HEK293 (cell line): ENCODE measurements at regions not wholly inside any gene's neighbourhood (a gene's known extent, or its start where the extent isn't known, plus 50 kb on each side); places are given as distances from the start of the nearest gene placed in this dataset.

ENCODE experiments used
- KLF1 ChIP-seq: fragments of 450-650 bp; formaldehyde crosslinking; IDR thresholded peaks from 2 replicates; pipeline ENCODE4 v1.5.1; 2016; ENCODE audit warnings: missing biosample characterization, missing genetic modification characterization
- SP2 ChIP-seq: fragments of 450-650 bp; formaldehyde crosslinking; IDR thresholded peaks from 2 replicates; pipeline ENCODE4 v1.5.1; 2016; ENCODE audit warnings: missing biosample characterization, missing genetic modification characterization
- TCF7L2 ChIP-seq: IDR thresholded peaks from 2 replicates; pipeline ENCODE4 v1.6.1; 2011; ENCODE audit warnings: low read depth, mild to moderate bottlenecking, inconsistent platforms, low read length, moderate library complexity, borderline replicate concordance
- ZNF19 ChIP-seq: fragments of 450-650 bp; formaldehyde crosslinking; IDR thresholded peaks from 2 replicates; pipeline ENCODE4; 2016; ENCODE audit warnings: missing biosample characterization, missing genetic modification characterization, low read depth
- ZNF239 ChIP-seq: fragments of 450-650 bp; formaldehyde crosslinking; IDR thresholded peaks from 2 replicates; pipeline ENCODE4 v1.5.1; 2016; ENCODE audit warnings: missing biosample characterization, missing genetic modification characterization
- ZNF707 ChIP-seq: fragments of 450-650 bp; formaldehyde crosslinking; IDR thresholded peaks from 2 replicates; pipeline ENCODE4 v1.5.1; 2016; ENCODE audit warnings: missing biosample characterization, missing genetic modification characterization
- ZSCAN23 ChIP-seq: fragments of 450-650 bp; formaldehyde crosslinking; IDR thresholded peaks from 2 replicates; pipeline ENCODE4 v1.5.1; 2016; ENCODE audit warnings: missing biosample characterization, missing genetic modification characterization
- TF ChIP-seq, protein P1 (sequence below): fragments of 450-650 bp; formaldehyde crosslinking; IDR thresholded peaks from 2 replicates; pipeline ENCODE4 v1.5.1; 2016; ENCODE audit warnings: missing biosample characterization, missing genetic modification characterization
- TF ChIP-seq, protein P2 (sequence below): fragments of 450-650 bp; formaldehyde crosslinking; IDR thresholded peaks from 2 replicates; pipeline ENCODE4 v1.5.1; 2016; ENCODE audit warnings: missing biosample characterization, missing genetic modification characterization

GRCh38 chr4:124534131-124534530, 178.4 kb downstream of the ANKRD50 start:
- TF ChIP-seq, protein P1, sequence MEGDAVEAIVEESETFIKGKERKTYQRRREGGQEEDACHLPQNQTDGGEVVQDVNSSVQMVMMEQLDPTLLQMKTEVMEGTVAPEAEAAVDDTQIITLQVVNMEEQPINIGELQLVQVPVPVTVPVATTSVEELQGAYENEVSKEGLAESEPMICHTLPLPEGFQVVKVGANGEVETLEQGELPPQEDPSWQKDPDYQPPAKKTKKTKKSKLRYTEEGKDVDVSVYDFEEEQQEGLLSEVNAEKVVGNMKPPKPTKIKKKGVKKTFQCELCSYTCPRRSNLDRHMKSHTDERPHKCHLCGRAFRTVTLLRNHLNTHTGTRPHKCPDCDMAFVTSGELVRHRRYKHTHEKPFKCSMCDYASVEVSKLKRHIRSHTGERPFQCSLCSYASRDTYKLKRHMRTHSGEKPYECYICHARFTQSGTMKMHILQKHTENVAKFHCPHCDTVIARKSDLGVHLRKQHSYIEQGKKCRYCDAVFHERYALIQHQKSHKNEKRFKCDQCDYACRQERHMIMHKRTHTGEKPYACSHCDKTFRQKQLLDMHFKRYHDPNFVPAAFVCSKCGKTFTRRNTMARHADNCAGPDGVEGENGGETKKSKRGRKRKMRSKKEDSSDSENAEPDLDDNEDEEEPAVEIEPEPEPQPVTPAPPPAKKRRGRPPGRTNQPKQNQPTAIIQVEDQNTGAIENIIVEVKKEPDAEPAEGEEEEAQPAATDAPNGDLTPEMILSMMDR = no peak
- no peak for TF ChIP-seq ZNF707
- TF ChIP-seq ZNF19 (tag by site-specific recombination) = no peak
- TF ChIP-seq SP2 (tag by site-specific recombination) = no peak
- TF ChIP-seq ZNF239 (tag by site-specific recombination) = no peak
- TF ChIP-seq TCF7L2 = no peak
- no peak for TF ChIP-seq KLF1 (tag by site-specific recombination)
- TF ChIP-seq, protein P2, sequence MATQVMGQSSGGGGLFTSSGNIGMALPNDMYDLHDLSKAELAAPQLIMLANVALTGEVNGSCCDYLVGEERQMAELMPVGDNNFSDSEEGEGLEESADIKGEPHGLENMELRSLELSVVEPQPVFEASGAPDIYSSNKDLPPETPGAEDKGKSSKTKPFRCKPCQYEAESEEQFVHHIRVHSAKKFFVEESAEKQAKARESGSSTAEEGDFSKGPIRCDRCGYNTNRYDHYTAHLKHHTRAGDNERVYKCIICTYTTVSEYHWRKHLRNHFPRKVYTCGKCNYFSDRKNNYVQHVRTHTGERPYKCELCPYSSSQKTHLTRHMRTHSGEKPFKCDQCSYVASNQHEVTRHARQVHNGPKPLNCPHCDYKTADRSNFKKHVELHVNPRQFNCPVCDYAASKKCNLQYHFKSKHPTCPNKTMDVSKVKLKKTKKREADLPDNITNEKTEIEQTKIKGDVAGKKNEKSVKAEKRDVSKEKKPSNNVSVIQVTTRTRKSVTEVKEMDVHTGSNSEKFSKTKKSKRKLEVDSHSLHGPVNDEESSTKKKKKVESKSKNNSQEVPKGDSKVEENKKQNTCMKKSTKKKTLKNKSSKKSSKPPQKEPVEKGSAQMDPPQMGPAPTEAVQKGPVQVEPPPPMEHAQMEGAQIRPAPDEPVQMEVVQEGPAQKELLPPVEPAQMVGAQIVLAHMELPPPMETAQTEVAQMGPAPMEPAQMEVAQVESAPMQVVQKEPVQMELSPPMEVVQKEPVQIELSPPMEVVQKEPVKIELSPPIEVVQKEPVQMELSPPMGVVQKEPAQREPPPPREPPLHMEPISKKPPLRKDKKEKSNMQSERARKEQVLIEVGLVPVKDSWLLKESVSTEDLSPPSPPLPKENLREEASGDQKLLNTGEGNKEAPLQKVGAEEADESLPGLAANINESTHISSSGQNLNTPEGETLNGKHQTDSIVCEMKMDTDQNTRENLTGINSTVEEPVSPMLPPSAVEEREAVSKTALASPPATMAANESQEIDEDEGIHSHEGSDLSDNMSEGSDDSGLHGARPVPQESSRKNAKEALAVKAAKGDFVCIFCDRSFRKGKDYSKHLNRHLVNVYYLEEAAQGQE (tag by site-specific recombination) = no peak
- no peak for TF ChIP-seq ZSCAN23 (tag by site-specific recombination)
